SU-DHL-6 (cell line): ENCODE measurements at regions not wholly inside any gene's neighbourhood (a gene's known extent, or its start where the extent isn't known, plus 50 kb on each side); places are given as distances from the start of the nearest gene placed in this dataset.
"Not testable (repeated sequence)": the region's sequence is repeated elsewhere in the genome, so short reads cannot be mapped to it uniquely, and the experiment has no call there.

Experiments used
- H2AFZ ChIP-seq: fragments of 200-600 bp; sonication (generic); 2 replicates; pipeline ENCODE4 v1.6.1; 2014; ENCODE audit warnings: low read depth, mild to moderate bottlenecking, moderate library complexity, mixed read lengths, antibody characterized with exemption, low read length; ENCODE audit not compliant: severe bottlenecking
- H3F3A ChIP-seq: fragments of 200-600 bp; shearing (Covaris generic); 2 replicates; pipeline ENCODE4 v1.6.0; 2016; ENCODE audit warnings: antibody characterized with exemption, mild to moderate bottlenecking; ENCODE audit not compliant: insufficient read depth
- H3K27ac ChIP-seq: fragments of 200-600 bp; sonication (generic); 2 replicates; pipeline ENCODE4 v1.5.1; 2016; ENCODE audit warnings: low read depth, mild to moderate bottlenecking, low read length, moderate library complexity, mixed read lengths
- H3K27me3 ChIP-seq: fragments of 200-600 bp; sonication (generic), shearing (Covaris generic); 2 replicates; pipeline ENCODE4 v1.6.0; 2014; ENCODE audit warnings: mild to moderate bottlenecking, low read length
- H3K36me3 ChIP-seq: fragments of 200-600 bp; sonication (generic); 2 replicates; pipeline ENCODE4 v1.6.1; 2014; ENCODE audit warnings: mild to moderate bottlenecking, low read length, mixed read lengths
- H3K4me2 ChIP-seq: fragments of 300-600, 200-600 bp; shearing (Covaris generic), sonication (generic); 2 replicates; pipeline ENCODE4 v1.6.0; 2014; ENCODE audit warnings: low read length, low read depth, mild to moderate bottlenecking; ENCODE audit not compliant: poor library complexity, severe bottlenecking
- H3K4me3 ChIP-seq: fragments of 200-600 bp; sonication (generic); 2 replicates; pipeline ENCODE4 v1.5.1; 2014; ENCODE audit warnings: antibody characterized with exemption, low read length, mild to moderate bottlenecking, mixed read lengths; ENCODE audit not compliant: insufficient read depth, poor library complexity, severe bottlenecking
- H3K79me2 ChIP-seq: fragments of 200-600 bp; sonication (generic); 2 replicates; pipeline ENCODE4 v1.6.1; 2014; ENCODE audit warnings: mild to moderate bottlenecking, low read length, moderate library complexity; ENCODE audit not compliant: insufficient read depth
- H3K9ac ChIP-seq: fragments of 200-600 bp; sonication (generic); 2 replicates; pipeline ENCODE4 v1.7.0; 2014; ENCODE audit warnings: mild to moderate bottlenecking, low read length
- H3K9me2 ChIP-seq: fragments of 200-600 bp; sonication (generic); replicated peaks from 2 replicates; pipeline ENCODE4 v1.6.1; 2014; ENCODE audit warnings: low read length; ENCODE audit not compliant: insufficient read depth
- H3K9me3 ChIP-seq: fragments of 200-600 bp; sonication (generic); 2 replicates; pipeline ENCODE4 v1.6.1; 2014; ENCODE audit warnings: low read length, mixed read lengths; ENCODE audit not compliant: insufficient read depth
- H4K20me1 ChIP-seq: fragments of 200-600 bp; sonication (generic); 2 replicates; pipeline ENCODE4 v1.6.1; 2014; ENCODE audit warnings: low read depth, mild to moderate bottlenecking, antibody characterized with exemption, low read length, moderate library complexity, mixed read lengths
- CTCF ChIP-seq: fragments of 200-600 bp; sonication (generic); IDR thresholded peaks from one replicate; pipeline ENCODE4 v1.5.1; 2017; ENCODE audit warnings: antibody characterized with exemption, mild to moderate bottlenecking, low read length, moderate library complexity; ENCODE audit not compliant: insufficient read depth, poor library complexity, severe bottlenecking
- EZH2phosphoT487 ChIP-seq: fragments of 200-600 bp; sonication (generic), shearing (Covaris generic); conservative IDR thresholded peaks from 2 replicates; pipeline ENCODE4 v1.6.1; 2018; ENCODE audit warnings: mild to moderate bottlenecking, antibody characterized with exemption, low read length, moderate library complexity, mixed read lengths

GRCh38 chr4:189586908-189587632, 353.6 kb upstream of the FRG1 start:
- H3K36me3 ChIP-seq, H3K4me3 ChIP-seq, H3K9ac ChIP-seq, H3K27me3 ChIP-seq, H4K20me1 ChIP-seq, H3K27ac ChIP-seq, H2AFZ ChIP-seq, H3K9me3 ChIP-seq, H3F3A ChIP-seq, H3K9me2 ChIP-seq, H3K79me2 ChIP-seq, H3K4me2 ChIP-seq: not testable (repeated sequence)

- not testable (repeated sequence) for H3K27me3 ChIP-seq, H3K4me2 ChIP-seq, H3K9me2 ChIP-seq, H4K20me1 ChIP-seq, H3K36me3 ChIP-seq, H2AFZ ChIP-seq, H3K27ac ChIP-seq, H3K79me2 ChIP-seq, H3K9ac ChIP-seq, H3F3A ChIP-seq, H3K9me3 ChIP-seq, H3K4me3 ChIP-seq
Measured at GRCh38 chr4:189589201-189589600, 351.5 kb upstream of the FRG1 start.

- H3K4me3 ChIP-seq, result no peak overlapping the region
- no peak overlapping the region for H3K4me2 ChIP-seq
- no peak overlapping the region for H3K27ac ChIP-seq
- no peaks in the 10 kb centered on the region for H4K20me1 ChIP-seq
- no peaks in the 10 kb centered on the region for H3K36me3 ChIP-seq
- H3K79me2 ChIP-seq, result no peaks in the 10 kb centered on the region
- H2AFZ ChIP-seq, result no peak overlapping the region
- H3K9me3 ChIP-seq, result no peaks in the 10 kb centered on the region
- H3K27me3 ChIP-seq, result no peaks in the 10 kb centered on the region
- no peaks in the 10 kb centered on the region for H3K9me2 ChIP-seq
- TF ChIP-seq CTCF (no peak), EZH2phosphoT487 (no peak)
- no peak overlapping the region for H3K9ac ChIP-seq
- no peaks in the 10 kb centered on the region for H3F3A ChIP-seq
Measured at GRCh38 chr4:189592890-189593289, 347.8 kb upstream of the FRG1 start.

- Histone ChIP-seq H3K9me3 (no peaks in the 10 kb centered on the region), H3F3A (no peaks in the 10 kb centered on the region), H3K4me3 (no peak overlapping the region), H4K20me1 (no peaks in the 10 kb centered on the region), H3K36me3 (no peaks in the 10 kb centered on the region), H2AFZ (no peak overlapping the region), H3K9ac (no peak overlapping the region), H3K27me3 (no peaks in the 10 kb centered on the region), H3K79me2 (no peaks in the 10 kb centered on the region), H3K4me2 (no peak overlapping the region), H3K9me2 (no peaks in the 10 kb centered on the region), H3K27ac (no peak overlapping the region)
- TF ChIP-seq CTCF (no peak), EZH2phosphoT487 (no peak)
Measured at GRCh38 chr4:189597341-189597740, 343.3 kb upstream of the FRG1 start.
